Neural progenitor cell (in vitro differentiated cells): ENCODE measurements at regions not wholly inside any gene's neighbourhood (a gene's known extent, or its start where the extent isn't known, plus 50 kb on each side); places are given as distances from the start of the nearest gene placed in this dataset.

Experiments used
- DNase-seq: peaks from one replicate; pipeline ENCODE4 v3.0.0-alpha.2; 2016; ENCODE audit warnings: low spot score
- H2AFZ ChIP-seq: fragments of 200-600 bp; sonication (generic); replicated peaks from 2 replicates; pipeline ENCODE4 v1.6.1; 2016; ENCODE audit warnings: antibody characterized with exemption
- H3F3A ChIP-seq: fragments of 200-600 bp; sonication (generic); 2 replicates; pipeline ENCODE4 v1.6.1; 2016; ENCODE audit warnings: antibody characterized with exemption, low read depth
- H3K27ac ChIP-seq: fragments of 200-600 bp; sonication (generic); 2 replicates; pipeline ENCODE4 v1.5.1; 2016; ENCODE audit warnings: mild to moderate bottlenecking
- H3K27me3 ChIP-seq: fragments of 200-600 bp; sonication (generic); 2 replicates; pipeline ENCODE4 v1.6.1; 2016; ENCODE audit warnings: mild to moderate bottlenecking, moderate library complexity
- H3K36me3 ChIP-seq: fragments of 200-600 bp; sonication (generic); 2 replicates; pipeline ENCODE4 v1.5.1; 2016
- H3K4me1 ChIP-seq: fragments of 200-600 bp; sonication (generic); 2 replicates; pipeline ENCODE4 v1.6.1; 2016; ENCODE audit warnings: mixed run types
- H3K4me2 ChIP-seq: fragments of 200-600 bp; sonication (generic); 2 replicates; pipeline ENCODE4 v1.6.1; 2016
- H3K4me3 ChIP-seq: fragments of 200-600 bp; sonication (generic); 2 replicates; pipeline ENCODE4 v1.5.1; 2016
- H3K79me2 ChIP-seq: fragments of 200-600 bp; sonication (generic); 2 replicates; pipeline ENCODE4 v1.6.1; 2016; ENCODE audit warnings: low read depth
- H3K9ac ChIP-seq: fragments of 200-600 bp; sonication (generic); 2 replicates; pipeline ENCODE4 v1.6.1; 2016
- H3K9me3 ChIP-seq: fragments of 200-600 bp; sonication (generic); 2 replicates; pipeline ENCODE4 v1.5.1; 2016; ENCODE audit warnings: low read depth
- H4K20me1 ChIP-seq: fragments of 200-600 bp; sonication (generic); 2 replicates; pipeline ENCODE4 v1.6.1; 2016; ENCODE audit warnings: low read depth
- H3K27ac Mint-ChIP-seq: 3 replicates; pipeline ENCODE4 v1.8.0; 2021; ENCODE audit warnings: mixed read lengths
- H3K27me3 Mint-ChIP-seq: 2 replicates; pipeline ENCODE4 v1.8.0; 2022; ENCODE audit warnings: low read depth, mild to moderate bottlenecking, inconsistent platforms, moderate library complexity, mixed read lengths; ENCODE audit not compliant: insufficient read depth
- H3K36me3 Mint-ChIP-seq: 3 replicates; pipeline ENCODE4 v1.8.0; 2021; ENCODE audit warnings: mixed read lengths
- H3K4me1 Mint-ChIP-seq: 3 replicates; pipeline ENCODE4 v1.8.0; 2021; ENCODE audit warnings: mixed read lengths
- H3K4me3 Mint-ChIP-seq: 3 replicates; pipeline ENCODE4 v1.8.0; 2021; ENCODE audit warnings: mild to moderate bottlenecking, moderate library complexity, mixed read lengths
- H3K9me3 Mint-ChIP-seq: 3 replicates; pipeline ENCODE4 v1.8.0; 2020; ENCODE audit warnings: mixed read lengths
- CTCF ChIP-seq: fragments of 200-600 bp; sonication (generic); IDR thresholded peaks from 2 replicates; pipeline ENCODE4 v1.5.1; 2017; ENCODE audit warnings: antibody characterized with exemption, mild to moderate bottlenecking
- EZH2 ChIP-seq: fragments of 200-600 bp; sonication (generic); IDR thresholded peaks from 2 replicates; pipeline ENCODE4 v1.6.1; 2017; ENCODE audit warnings: antibody characterized with exemption, mild to moderate bottlenecking, moderate library complexity
- EZH2phosphoT487 ChIP-seq: fragments of 200-600 bp; sonication (generic); IDR thresholded peaks from 2 replicates; pipeline ENCODE4 v1.6.1; 2017; ENCODE audit warnings: antibody characterized with exemption

GRCh38 chr1:80163686-80164085 lies 1157.2 kb upstream of the ADGRL4 start:
- H3K9me3 ChIP-seq = no peaks in the 10 kb centered on the region
- no peak for DNase-seq
- no peaks in the 10 kb centered on the region for H3K9me3 Mint-ChIP-seq
- peaks cover 2% of the 10 kb centered on the region for H3K27me3 Mint-ChIP-seq
- no peak overlapping the region for H3K4me3 Mint-ChIP-seq
- H3K79me2 ChIP-seq = no peaks in the 10 kb centered on the region
- H3K4me1 ChIP-seq = no peaks in the 10 kb centered on the region
- no peaks in the 10 kb centered on the region for H3K36me3 Mint-ChIP-seq
- no peak overlapping the region for H3K27ac ChIP-seq
- H3K27me3 ChIP-seq = no peaks in the 10 kb centered on the region
- H3K9ac ChIP-seq = no peak overlapping the region
- H2AFZ ChIP-seq = no peak overlapping the region
- TF ChIP-seq EZH2 (no peak), EZH2phosphoT487 (no peak), CTCF (no peak)
- H4K20me1 ChIP-seq = no peaks in the 10 kb centered on the region
- no peak overlapping the region for H3K4me3 ChIP-seq
- H3K4me1 Mint-ChIP-seq = no peaks in the 10 kb centered on the region
- H3K4me2 ChIP-seq = no peak overlapping the region
- H3F3A ChIP-seq = no peaks in the 10 kb centered on the region
- H3K27ac Mint-ChIP-seq = no peak overlapping the region
- no peaks in the 10 kb centered on the region for H3K36me3 ChIP-seq

- Histone ChIP-seq H3K27ac (no peak overlapping the region), H3F3A (no peaks in the 10 kb centered on the region), H2AFZ (no peak overlapping the region), H3K4me2 (no peak overlapping the region), H3K4me3 (no peak overlapping the region), H3K36me3 (no peaks in the 10 kb centered on the region), H3K4me1 (peaks cover 6% of the 10 kb centered on the region), H3K79me2 (no peaks in the 10 kb centered on the region), H4K20me1 (no peaks in the 10 kb centered on the region), H3K9me3 (no peaks in the 10 kb centered on the region), H3K9ac (no peak overlapping the region), H3K27me3 (no peaks in the 10 kb centered on the region)
- H3K9me3 Mint-ChIP-seq = peaks cover under 1% of the 10 kb centered on the region
- H3K4me1 Mint-ChIP-seq = no peaks in the 10 kb centered on the region
- peaks cover 2% of the 10 kb centered on the region for H3K27me3 Mint-ChIP-seq
- no peaks in the 10 kb centered on the region for H3K36me3 Mint-ChIP-seq
- no peak for TF ChIP-seq EZH2phosphoT487
- no peak for TF ChIP-seq CTCF
- TF ChIP-seq EZH2 = no peak
- H3K4me3 Mint-ChIP-seq = no peak overlapping the region
- no peak for DNase-seq
- no peak overlapping the region for H3K27ac Mint-ChIP-seq
These were observed 1152.2 kb upstream of the ADGRL4 start for GRCh38 chr1:80158771-80159170.

GRCh38 chr1:80158266-80158665 lies 1151.7 kb upstream of the ADGRL4 start:
- Mint-ChIP-seq H3K27ac (no peak overlapping the region), H3K4me3 (no peak overlapping the region), H3K27me3 (peaks cover 2% of the 10 kb centered on the region), H3K36me3 (no peaks in the 10 kb centered on the region), H3K9me3 (peaks cover 2% of the 10 kb centered on the region), H3K4me1 (no peaks in the 10 kb centered on the region)
- Histone ChIP-seq H3K9ac (no peak overlapping the region), H2AFZ (peak overlapping the region; percentile 22), H3K27ac (no peak overlapping the region), H3K4me2 (no peak overlapping the region), H3K27me3 (no peaks in the 10 kb centered on the region), H3K36me3 (no peaks in the 10 kb centered on the region), H3K4me1 (peaks cover 6% of the 10 kb centered on the region), H3K9me3 (no peaks in the 10 kb centered on the region), H3K4me3 (no peak overlapping the region), H4K20me1 (no peaks in the 10 kb centered on the region), H3K79me2 (no peaks in the 10 kb centered on the region), H3F3A (no peaks in the 10 kb centered on the region)
- DNase-seq = no peak
- TF ChIP-seq EZH2phosphoT487 (no peak), CTCF (no peak), EZH2 (no peak)
